ENCODE measurements at regions not wholly inside any gene's neighbourhood (a gene's known extent, or its start where the extent isn't known, plus 50 kb on each side); places are given as distances from the start of the nearest gene placed in this dataset.
"Not testable (repeated sequence)": the region's sequence is repeated elsewhere in the genome, so short reads cannot be mapped to it uniquely, and the experiment has no call there.

DNA sequence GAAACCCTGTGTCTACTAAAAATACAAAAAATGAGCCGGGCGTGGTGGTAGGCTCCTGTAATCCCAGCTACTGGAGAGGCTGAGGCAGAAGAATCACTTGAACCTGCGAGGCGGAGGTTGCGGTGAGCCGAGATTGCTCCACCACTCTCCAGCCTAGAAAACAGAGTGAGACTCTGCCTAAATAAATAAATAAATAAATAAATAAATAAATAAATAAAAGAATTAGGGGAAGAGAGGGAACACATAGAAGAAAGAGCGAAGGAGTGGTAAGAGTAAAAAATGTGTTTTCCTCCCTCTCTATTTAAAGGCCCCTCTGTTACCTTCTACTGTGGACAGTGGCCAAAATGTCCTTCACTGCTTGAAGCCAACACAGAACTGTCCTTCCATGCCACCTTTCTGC is 103.9 kb upstream of the SOX21 start:
- DNase-seq (ENCODE audit: low read depth) = no peak

DNA sequence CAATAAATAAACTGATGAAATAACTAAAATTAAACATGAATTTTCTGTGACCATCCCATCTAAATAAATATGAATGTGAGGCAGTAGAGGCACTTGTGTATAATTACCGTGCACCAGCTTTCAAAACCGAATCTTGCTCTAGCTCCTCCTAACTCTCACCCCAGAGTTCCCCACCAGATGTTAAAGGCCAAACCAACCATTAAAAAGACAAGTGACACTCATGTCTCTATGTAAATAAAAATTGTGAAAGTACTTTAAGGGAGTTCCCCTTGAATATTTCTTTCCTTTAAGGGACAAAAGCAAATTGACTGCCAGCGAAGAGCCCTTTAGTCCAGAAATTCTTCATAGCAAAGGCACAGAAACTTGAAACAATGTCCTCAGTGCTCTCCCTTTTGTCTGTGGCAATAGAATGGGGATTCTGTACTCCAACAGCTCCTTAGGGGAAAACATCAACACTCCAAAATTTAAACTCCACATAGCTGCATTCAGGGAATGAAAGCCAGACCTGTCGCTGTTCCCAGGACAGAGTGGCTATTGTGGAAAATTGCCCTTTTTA is 101.7 kb upstream of the SOX21 start:
- DNase-seq (ENCODE audit: low read depth) = no peak

- no peak for DNase-seq (ENCODE audit: low read depth)
Measured at GRCh38 chr13:94811753-94812152, 99.4 kb upstream of the SOX21 start.

GRCh38 chr13:94800423-94800822 is 88.1 kb upstream of the SOX21 start:
- DNase-seq (ENCODE audit: low read depth) = no peak

GRCh38 chr13:94799299-94799698 is 87.0 kb upstream of the SOX21 start:
- DNase-seq (ENCODE audit: low read depth) = no peak

DNA sequence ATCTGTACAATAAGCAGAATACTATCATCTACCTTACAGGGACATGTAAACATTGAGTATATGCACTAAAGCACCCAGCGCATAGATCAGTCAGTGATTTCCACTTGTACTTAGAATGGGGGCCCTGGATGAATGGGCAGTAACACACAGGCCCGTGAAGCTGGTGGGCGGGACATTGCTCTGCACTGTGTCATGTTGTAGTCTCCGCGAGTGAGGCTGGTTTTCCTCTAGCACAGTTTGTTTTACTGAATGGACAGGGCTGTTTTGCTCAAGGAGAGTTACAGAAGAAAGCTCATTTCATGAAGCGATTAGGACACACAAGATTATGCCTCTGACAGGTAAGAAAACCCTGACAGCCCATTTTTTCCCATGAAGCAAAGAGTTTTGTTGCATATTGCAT is 86.4 kb upstream of the SOX21 start:
- DNase-seq (ENCODE audit: low read depth) = no peak

GRCh38 chr13:94795292-94795691 is 82.9 kb upstream of the SOX21 start:
- no peak for DNase-seq (ENCODE audit: low read depth)

DNA sequence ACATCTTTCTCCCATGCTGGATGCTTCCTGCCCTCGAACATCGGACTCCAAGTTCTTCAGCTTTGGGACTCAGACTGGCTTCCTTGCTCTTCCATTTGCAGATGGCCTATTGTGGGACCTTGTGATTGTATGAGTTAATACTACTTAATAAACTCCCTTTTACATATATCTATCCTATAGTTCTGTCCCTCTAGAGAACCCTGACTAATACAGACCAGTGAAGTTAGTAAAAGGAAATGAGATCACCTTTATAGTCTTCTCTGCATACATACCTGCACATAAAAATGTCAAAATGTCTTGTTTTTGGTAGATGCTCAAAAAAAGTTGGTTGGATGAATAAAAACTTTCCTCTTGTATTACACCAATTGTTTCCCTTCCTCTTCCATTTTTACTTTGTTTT is 73.9 kb upstream of the SOX21 start:
- not testable (repeated sequence) for DNase-seq (ENCODE audit: low read depth)

- DNase-seq (ENCODE audit: low read depth) = peak; percentile 30
Measured at GRCh38 chr13:94784066-94784465, 71.7 kb upstream of the SOX21 start.

DNA sequence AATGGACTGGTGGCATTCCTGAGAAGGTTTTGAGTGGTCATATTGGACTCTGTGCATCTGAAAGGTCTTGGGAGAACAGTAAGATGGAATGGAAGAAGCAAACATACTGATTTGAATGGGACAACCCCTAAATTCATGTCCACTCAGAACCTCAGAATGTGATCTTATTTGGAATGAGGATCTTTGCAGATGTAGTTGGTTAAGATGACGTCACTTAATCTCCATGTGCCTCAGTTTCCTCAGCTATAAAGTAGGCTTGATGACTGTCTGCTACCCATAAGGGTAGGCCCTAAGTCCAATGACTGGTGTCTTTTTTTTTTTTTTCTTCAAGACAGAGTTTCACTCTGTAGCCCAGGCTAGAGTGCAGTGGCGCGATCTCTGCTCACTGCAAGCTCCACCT is 71.1 kb upstream of the SOX21 start:
- no peak for DNase-seq (ENCODE audit: low read depth)

GRCh38 chr13:94780421-94780820 is 68.1 kb upstream of the SOX21 start:
- no peak for DNase-seq (ENCODE audit: low read depth)

GRCh38 chr13:94778986-94779385 is 66.6 kb upstream of the SOX21 start:
- no peak for DNase-seq (ENCODE audit: low read depth)

DNA sequence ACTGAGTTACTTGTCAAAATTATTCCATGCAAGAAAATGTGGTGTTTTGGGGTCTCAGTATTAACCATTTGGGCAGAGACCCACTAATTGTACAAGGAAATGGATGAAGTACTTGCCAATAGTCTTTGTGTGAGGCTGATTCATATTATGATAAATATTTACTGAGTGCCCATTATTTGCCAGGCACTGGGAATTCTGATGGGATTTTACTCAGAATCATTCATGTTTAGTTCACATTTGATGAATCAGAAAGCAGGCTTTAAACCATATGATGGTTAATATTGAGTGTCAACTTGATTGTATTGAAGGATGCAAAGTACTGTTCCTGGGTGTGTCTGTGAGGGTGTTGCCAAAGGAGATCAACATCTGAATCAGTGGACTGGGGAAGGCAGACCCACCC is 66.2 kb upstream of the SOX21 start:
- DNase-seq (ENCODE audit: low read depth) = no peak

DNA sequence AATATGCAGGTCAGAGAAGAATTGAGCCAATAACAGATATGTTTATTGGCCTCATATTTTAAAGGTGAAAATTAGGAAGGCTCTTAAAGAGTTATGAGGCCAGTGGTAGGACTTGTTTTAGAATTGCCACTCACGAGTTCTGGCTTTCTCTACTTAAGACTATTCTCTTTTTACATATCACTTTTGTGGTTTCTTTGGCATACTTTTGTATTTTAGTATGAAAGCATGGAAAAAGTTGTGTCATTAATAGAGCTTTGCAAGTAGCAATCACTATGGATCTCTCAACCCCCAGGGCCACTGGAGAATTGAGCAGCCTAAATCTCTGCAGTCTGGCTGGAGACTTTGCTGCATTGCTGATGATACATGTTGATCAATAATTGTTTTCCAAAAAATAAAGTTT is 64.6 kb upstream of the SOX21 start:
- no peak for DNase-seq (ENCODE audit: low read depth)

DNA sequence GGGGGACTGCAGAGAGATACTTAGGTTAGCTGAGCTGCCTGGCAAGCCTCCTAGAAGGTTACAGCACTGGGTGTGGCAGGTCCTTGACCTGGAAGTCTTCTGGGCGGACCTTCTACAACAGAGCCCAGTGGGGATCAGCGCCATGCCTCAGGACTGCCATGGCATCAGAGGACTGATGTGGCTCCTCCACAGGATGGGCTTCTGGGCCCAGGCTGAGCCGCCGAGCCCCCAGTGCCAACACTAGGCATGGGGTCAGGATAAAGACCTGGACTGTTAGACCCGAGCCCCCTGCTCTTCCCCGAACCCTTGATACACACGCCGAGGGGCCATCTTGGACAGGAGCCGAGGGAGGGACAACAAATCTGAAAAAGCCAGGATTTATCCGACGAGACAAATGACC is 64.0 kb upstream of the SOX21 start:
- no peak for DNase-seq (ENCODE audit: low read depth)

- no peak for DNase-seq (ENCODE audit: low read depth)
Measured at GRCh38 chr13:94765814-94766213, 53.5 kb upstream of the SOX21 start.

GRCh38 chr13:94764576-94765321 is 52.4 kb upstream of the SOX21 start:
- no peak for DNase-seq (ENCODE audit: low read depth)

Data from iris pigment epithelial cell (primary cell).